ENCODE measurements at regions not wholly inside any gene's neighbourhood (a gene's known extent, or its start where the extent isn't known, plus 50 kb on each side); places are given as distances from the start of the nearest gene placed in this dataset.
A peak's percentile ranks its signal among the peaks of the same experiment; 100 is the strongest.
"Not testable (repeated sequence)": the region's sequence is repeated elsewhere in the genome, so short reads cannot be mapped to it uniquely, and the experiment has no call there.

DNA sequence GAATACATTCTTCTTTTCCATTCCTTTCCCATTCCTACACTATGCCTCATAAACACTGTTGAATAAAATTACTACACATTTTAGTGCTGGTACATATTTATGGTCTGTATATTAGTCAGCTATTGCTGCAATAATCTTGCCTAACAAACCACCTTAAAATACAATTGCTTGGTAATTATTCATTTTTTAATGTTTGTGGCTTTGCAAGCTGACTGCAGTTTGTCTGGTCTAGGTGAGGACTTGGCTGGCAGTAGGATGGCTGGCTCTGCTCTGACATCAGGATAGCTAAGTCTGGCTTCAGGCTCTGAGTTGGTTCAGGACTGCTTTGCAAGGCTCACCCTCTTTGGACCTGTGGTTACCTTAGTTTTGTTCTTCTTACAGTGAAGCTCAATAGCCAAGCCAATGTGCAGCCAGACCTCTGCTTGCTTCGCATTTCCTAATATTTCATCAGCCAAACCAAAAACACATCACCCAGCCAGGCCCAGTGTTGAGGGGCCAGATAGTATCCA is 913.4 kb upstream of the RAG2 start:
- DNase-seq (ENCODE audit: low spot score), result no peak

GRCh38 chr11:37509506-37509905 is 911.5 kb upstream of the RAG2 start:
- DNase-seq (ENCODE audit: low spot score), result no peak

DNA sequence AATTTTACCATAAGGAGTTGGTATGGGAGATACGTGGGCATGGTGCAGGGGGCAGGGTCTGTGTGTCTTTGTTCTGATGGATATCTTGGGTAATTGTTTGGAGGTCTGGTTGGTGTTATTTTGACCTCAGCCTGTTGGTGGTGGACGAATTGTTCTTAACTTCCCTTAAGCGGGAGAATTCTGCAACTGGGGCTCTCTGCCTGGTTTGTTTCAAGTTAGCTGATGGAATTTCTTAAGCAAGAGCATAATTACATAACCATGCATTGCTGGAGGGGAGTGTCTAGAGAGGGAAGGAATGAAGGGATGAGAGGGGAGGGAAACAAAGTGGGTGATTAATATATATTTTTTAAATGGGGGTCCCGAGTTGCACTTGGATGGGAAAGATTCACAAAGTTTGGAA is 908.5 kb upstream of the RAG2 start:
- DNase-seq (ENCODE audit: low spot score), result no peak

- no peak for DNase-seq (ENCODE audit: low spot score)
These were observed 907.4 kb upstream of the RAG2 start for GRCh38 chr11:37505406-37505805.

DNA sequence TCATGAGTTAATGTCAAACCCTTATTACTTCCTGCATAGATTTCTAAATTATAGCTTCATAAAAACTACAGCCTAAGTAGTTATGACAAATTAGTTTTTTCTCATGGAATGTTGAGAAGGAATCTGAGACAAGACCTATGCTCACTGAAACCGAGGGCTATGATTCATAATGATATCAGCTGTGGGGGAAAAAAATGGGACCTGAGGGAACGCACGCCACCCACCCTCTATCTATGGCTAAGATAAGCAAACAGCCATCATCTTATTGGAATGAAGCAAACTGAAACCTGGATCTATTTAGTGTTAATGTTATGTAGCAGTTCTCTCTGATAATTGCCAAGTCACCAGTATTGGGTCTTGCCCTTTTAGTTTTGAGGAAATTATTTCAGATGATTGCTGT is 906.9 kb upstream of the RAG2 start:
- no peak for DNase-seq (ENCODE audit: low spot score)

GRCh38 chr11:37504060-37504611 is 906.1 kb upstream of the RAG2 start:
- DNase-seq (ENCODE audit: low spot score), result no peak

GRCh38 chr11:37503411-37504059 is 905.5 kb upstream of the RAG2 start:
- no peak for DNase-seq (ENCODE audit: low spot score)

DNA sequence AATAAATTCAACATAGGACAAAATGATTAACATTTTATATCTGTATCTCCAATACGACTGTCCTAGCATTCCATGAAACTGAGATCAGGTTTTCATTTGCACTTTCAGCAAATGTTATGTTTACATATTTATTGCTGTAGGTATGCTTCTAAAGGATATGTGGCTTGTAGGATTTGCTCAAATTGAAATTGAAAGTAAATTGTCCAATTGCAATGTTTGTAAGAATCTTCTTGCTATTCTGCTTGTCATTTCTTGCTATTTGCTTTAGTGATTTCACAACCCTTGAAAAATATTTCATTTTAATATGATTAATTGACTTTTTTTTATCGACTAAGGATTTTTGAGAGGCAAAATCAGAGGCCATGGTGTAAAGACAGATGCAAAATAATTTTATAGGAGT is 904.2 kb upstream of the RAG2 start:
- DNase-seq (ENCODE audit: low spot score), result no peak

GRCh38 chr11:37500425-37500824 is 902.4 kb upstream of the RAG2 start:
- no peak for DNase-seq (ENCODE audit: low spot score)

DNA sequence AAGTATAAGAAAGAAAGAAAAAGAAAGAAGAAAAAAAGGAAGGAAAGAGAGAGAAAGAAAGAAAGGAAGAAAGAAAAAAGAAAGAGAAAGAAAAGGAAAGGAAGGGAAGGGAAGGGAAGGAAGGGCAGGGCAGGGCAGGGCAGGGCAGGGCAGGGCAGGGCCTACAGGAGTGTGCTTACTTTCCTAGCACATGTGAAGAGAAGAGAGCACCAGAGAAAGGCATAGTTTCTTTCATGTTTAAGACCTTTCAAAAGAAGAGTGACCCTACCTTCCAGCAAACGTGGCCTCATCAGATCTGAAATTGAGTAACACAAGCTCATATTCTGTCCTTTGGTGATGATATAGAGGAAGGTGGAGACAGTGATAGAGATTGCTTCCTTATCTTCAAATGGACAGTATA is 899.3 kb upstream of the RAG2 start:
- DNase-seq (ENCODE audit: low spot score), result no peak

GRCh38 chr11:37496201-37496600 is 898.2 kb upstream of the RAG2 start:
- DNase-seq (ENCODE audit: low spot score), result no peak

DNA sequence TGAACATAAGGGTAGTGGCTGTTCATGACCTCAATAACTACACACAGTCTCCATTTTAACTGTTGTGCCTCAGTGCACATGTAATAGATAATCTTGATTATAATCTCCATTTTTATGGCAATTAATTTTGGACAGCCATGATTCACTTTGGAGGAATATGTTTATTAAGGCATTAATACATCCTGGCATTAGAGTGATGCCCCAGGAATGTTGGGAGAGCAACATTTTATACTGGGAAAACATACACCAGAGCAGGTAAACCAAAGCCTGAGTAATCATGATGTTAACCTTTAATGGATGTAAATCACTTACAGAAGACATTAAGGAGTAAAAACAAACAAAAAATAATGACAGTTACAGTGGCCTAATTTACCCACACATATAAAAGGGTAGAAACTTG is 886.3 kb upstream of the RAG2 start:
- no peak for DNase-seq (ENCODE audit: low spot score)

DNA sequence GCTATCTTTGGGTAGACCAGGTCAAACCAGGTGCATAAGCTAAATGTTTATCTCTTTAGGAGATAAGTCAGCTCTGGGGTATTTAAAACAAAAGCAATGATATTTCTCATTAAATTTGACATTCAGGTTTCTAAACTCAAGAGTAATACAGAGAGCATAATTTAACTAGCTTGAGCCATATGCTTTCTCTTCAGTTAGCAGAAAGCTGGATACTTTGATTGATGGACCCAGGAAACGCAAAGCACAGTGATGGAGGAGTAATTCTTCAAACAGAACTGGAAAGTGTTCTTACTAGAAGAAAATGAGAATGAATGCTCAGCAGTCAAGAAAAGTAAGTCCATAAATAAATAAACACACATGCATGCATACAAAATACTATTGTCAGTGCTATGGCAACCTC is 885.7 kb upstream of the RAG2 start:
- DNase-seq (ENCODE audit: low spot score), result no peak

- DNase-seq (ENCODE audit: low spot score), result no peak
These were observed 876.9 kb upstream of the RAG2 start for GRCh38 chr11:37474889-37475288.

GRCh38 chr11:37468344-37468743 is 870.3 kb upstream of the RAG2 start:
- no peak for DNase-seq (ENCODE audit: low spot score)

DNA sequence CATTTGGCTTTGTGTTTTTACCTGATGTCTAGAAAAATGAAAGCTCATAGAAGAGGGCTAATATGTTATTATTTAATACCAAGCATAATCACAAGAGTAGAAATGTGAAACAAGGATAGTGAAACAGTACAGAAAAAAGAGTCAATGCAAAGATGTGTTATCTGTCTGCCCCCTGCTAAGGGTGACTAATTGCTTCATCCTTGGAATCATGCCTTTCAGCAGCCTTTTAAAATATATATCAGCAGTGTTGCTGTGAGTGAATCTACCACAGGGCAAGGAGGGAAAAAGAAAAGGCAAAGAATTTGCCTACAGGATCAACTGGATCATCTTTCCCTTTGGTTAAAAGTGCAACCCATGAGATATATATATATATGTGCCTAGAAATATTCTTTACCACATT is 867.2 kb upstream of the RAG2 start:
- DNase-seq (ENCODE audit: low spot score), result no peak

GRCh38 chr11:37459456-37459855 is 861.4 kb upstream of the RAG2 start:
- no peak for DNase-seq (ENCODE audit: low spot score)

DNA sequence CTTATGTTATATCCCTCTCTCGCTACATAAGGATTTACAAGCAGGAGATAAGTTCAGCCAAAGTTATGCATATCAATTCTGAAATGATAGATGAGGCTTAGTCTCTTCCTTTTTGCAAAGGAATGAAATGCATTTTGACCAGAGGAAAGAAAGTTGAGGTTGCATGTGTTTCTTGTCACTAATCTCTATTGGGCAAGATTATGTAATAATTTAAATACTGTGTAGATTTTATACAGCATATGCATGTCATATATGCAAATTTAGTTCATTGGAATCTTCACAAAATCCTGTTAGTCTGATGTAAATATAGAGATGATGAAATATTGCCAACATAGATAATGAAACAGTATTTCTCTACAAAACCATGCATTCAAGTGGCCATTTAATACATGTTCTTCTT is 858.7 kb upstream of the RAG2 start:
- no peak for DNase-seq (ENCODE audit: low spot score)

DNA sequence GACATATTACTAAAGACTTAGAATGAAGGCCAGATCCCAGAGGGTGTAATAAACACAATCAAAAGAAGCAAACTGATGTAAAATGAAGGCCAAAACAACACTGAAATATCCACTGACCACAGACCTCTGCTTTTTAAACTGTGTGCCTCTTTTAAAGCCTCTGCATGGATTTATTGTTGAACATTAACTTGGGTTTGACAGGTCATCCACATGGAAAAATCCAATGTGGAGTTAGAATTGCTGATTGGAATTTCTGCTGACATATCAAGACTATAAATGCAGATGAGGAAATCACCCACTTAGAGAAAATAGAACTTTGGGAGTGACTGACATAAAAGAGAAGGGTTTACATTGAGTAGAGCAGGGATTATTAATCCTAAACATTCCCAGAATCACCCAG is 853.9 kb upstream of the RAG2 start:
- DNase-seq (ENCODE audit: low spot score), result no peak

- no peak for DNase-seq (ENCODE audit: low spot score)
These were observed 852.6 kb upstream of the RAG2 start for GRCh38 chr11:37450613-37451012.

DNA sequence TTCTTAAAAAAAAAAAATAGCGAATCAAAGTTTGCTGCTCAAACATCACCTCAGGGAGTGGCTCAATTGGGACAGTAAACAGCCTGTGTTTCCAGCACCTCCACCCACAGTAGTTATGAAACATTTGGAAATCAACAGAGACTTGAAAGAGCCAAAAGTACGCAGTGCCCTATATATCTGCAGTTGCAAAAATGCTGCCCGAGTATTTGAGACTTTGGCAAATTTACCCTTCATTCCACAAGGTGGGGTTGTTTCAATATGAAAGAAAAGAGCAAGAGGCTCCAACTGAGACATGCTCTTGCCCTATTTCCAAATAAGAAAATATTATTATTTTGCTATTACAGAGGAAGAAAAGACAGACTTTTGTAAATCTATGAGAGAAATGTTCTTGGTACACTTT is 851.1 kb upstream of the RAG2 start:
- DNase-seq (ENCODE audit: low spot score), result peak; percentile 36

DNA sequence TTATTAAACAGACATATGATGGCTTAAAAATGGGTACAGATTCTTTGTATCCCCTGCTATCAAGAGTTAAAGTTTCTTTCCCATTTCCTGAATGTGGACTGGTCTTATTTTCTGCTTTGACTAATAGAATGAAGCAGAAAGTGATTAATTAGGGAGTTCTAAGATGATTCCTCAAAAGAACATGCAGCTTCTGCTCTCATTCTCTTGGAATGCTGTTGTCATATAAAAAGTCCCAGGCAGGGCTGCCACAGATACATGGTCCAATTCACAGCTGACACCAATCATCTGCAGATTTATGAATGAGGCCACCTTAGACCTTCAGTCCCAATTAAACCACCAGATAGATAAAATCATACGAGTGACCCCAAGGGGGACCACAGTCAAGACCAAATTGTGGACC is 844.5 kb upstream of the RAG2 start:
- DNase-seq (ENCODE audit: low spot score), result no peak

DNA sequence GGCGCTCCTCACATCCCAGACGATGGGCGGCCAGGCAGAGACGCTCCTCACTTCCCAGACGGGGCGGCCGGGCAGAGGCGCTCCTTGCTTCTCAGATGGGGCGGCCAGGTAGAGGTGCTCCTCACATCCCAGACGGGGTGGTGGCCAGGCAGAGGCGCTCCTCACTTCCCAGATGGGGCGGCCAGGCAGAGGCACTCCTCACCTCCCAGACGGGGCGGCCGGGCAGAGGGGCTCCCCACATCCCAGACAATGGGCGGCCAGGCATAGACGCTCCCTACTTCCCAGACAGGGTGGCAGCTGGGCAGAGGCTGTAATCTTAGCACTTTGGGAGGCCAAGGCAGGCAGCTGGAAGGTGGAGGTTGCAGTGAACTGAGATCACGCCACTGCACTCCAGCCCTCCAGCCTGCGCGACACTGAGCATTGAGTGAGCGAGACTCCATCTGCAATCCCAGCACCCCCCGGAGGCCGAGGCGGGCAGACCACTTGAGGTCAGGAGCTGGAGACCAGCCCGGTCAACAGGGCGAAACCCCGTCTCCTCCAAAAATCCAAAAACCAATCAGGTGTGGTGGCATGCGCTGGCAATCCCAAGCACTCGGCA is 833.7 kb upstream of the RAG2 start:
- DNase-seq (ENCODE audit: low spot score), result not testable (repeated sequence)
